ENCODE measurements at regions not wholly inside any gene's neighbourhood (a gene's known extent, or its start where the extent isn't known, plus 50 kb on each side); places are given as distances from the start of the nearest gene placed in this dataset.

- TF ChIP-seq, protein P1, sequence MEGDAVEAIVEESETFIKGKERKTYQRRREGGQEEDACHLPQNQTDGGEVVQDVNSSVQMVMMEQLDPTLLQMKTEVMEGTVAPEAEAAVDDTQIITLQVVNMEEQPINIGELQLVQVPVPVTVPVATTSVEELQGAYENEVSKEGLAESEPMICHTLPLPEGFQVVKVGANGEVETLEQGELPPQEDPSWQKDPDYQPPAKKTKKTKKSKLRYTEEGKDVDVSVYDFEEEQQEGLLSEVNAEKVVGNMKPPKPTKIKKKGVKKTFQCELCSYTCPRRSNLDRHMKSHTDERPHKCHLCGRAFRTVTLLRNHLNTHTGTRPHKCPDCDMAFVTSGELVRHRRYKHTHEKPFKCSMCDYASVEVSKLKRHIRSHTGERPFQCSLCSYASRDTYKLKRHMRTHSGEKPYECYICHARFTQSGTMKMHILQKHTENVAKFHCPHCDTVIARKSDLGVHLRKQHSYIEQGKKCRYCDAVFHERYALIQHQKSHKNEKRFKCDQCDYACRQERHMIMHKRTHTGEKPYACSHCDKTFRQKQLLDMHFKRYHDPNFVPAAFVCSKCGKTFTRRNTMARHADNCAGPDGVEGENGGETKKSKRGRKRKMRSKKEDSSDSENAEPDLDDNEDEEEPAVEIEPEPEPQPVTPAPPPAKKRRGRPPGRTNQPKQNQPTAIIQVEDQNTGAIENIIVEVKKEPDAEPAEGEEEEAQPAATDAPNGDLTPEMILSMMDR (conservative IDR thresholded peaks at IDR 0.05 in 1 of 2, IDR thresholded peaks at IDR 0.05 in 1 of 2; ENCODE audit: low read depth in 1 of 2, low read length in 2 of 2) = no peak
- no peak for TF ChIP-seq EZH2 (IDR thresholded peaks at IDR 0.05; ENCODE audit: low read length, missing control alignments)
- H3K4me3 ChIP-seq (replicated peaks in 1 of 4; ENCODE audit: control extremely low read depth in 1 of 4, insufficient read depth in 1 of 4, low read depth in 3 of 4, low read length in 4 of 4) = no peak overlapping the region
- no peak for DNase-seq (ENCODE audit: low read depth in 2 of 2)
- no peak overlapping the region for H3K27ac ChIP-seq (ENCODE audit: insufficient read depth, low read length)
- H3K9ac ChIP-seq (ENCODE audit: insufficient read depth, low read length) = no peak overlapping the region
- no peaks in the 10 kb centered on the region for H3K79me2 ChIP-seq (ENCODE audit: control insufficient read depth, insufficient read depth, low read length)
- no peak overlapping the region for H3K4me2 ChIP-seq (ENCODE audit: extremely low read depth, insufficient read depth, low read length)
- H2AFZ ChIP-seq (ENCODE audit: low read length) = no peak overlapping the region
- H4K20me1 ChIP-seq (ENCODE audit: control insufficient read depth, extremely low read depth, insufficient read depth, low read length) = no peaks in the 10 kb centered on the region
- H3K9me3 ChIP-seq (ENCODE audit: control insufficient read depth, insufficient read depth, low read depth, low read length) = no peaks in the 10 kb centered on the region
- no peaks in the 10 kb centered on the region for H3K4me1 ChIP-seq (ENCODE audit: control insufficient read depth, extremely low read depth, insufficient read depth, low read length)
- H3K36me3 ChIP-seq (ENCODE audit: control insufficient read depth, insufficient read depth, low read length) = no peaks in the 10 kb centered on the region
- H3K27me3 ChIP-seq (ENCODE audit: control insufficient read depth, insufficient read depth, low read length) = no peaks in the 10 kb centered on the region
Observed at GRCh38 chr1:177790566-177790965, 179.3 kb downstream of the SEC16B start.

DNA sequence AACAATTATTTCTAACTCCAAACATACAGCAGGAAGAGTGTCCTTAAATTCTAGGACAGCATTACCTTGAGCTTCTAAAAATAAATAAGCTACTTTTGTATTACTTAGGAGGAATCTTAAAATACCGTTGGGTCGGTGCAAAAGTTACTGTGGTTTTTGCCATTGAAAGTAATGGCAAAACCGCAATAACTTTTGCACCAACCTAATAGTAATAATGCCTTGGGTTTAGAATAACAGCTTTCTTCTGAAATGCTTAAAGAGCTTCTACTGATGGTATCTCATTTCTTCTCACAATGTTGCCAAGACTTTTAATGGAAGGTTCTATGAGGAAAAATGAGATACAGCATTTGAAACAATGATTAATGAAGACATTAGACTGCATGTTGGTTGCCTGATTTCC, 179.9 kb downstream of the SEC16B start:
- Histone ChIP-seq H3K79me2 (ENCODE audit: control insufficient read depth, insufficient read depth, low read length) (no peaks in the 10 kb centered on the region), H3K4me3 (replicated peaks in 1 of 4; ENCODE audit: control extremely low read depth in 1 of 4, insufficient read depth in 1 of 4, low read depth in 3 of 4, low read length in 4 of 4) (no peak overlapping the region), H3K27ac (ENCODE audit: insufficient read depth, low read length) (no peak overlapping the region), H3K4me1 (ENCODE audit: control insufficient read depth, extremely low read depth, insufficient read depth, low read length) (no peaks in the 10 kb centered on the region), H3K9ac (ENCODE audit: insufficient read depth, low read length) (no peak overlapping the region), H3K36me3 (ENCODE audit: control insufficient read depth, insufficient read depth, low read length) (no peaks in the 10 kb centered on the region), H3K27me3 (ENCODE audit: control insufficient read depth, insufficient read depth, low read length) (peaks cover 4% of the 10 kb centered on the region), H3K9me3 (ENCODE audit: control insufficient read depth, insufficient read depth, low read depth, low read length) (no peaks in the 10 kb centered on the region), H2AFZ (ENCODE audit: low read length) (no peak overlapping the region), H3K4me2 (ENCODE audit: extremely low read depth, insufficient read depth, low read length) (no peak overlapping the region), H4K20me1 (ENCODE audit: control insufficient read depth, extremely low read depth, insufficient read depth, low read length) (no peaks in the 10 kb centered on the region)
- no peak for DNase-seq (ENCODE audit: low read depth in 2 of 2)
- TF ChIP-seq, protein P1 (conservative IDR thresholded peaks at IDR 0.05 in 1 of 2, IDR thresholded peaks at IDR 0.05 in 1 of 2; ENCODE audit: low read depth in 1 of 2, low read length in 2 of 2) = no peak
- no peak for TF ChIP-seq EZH2 (IDR thresholded peaks at IDR 0.05; ENCODE audit: low read length, missing control alignments)

DNA sequence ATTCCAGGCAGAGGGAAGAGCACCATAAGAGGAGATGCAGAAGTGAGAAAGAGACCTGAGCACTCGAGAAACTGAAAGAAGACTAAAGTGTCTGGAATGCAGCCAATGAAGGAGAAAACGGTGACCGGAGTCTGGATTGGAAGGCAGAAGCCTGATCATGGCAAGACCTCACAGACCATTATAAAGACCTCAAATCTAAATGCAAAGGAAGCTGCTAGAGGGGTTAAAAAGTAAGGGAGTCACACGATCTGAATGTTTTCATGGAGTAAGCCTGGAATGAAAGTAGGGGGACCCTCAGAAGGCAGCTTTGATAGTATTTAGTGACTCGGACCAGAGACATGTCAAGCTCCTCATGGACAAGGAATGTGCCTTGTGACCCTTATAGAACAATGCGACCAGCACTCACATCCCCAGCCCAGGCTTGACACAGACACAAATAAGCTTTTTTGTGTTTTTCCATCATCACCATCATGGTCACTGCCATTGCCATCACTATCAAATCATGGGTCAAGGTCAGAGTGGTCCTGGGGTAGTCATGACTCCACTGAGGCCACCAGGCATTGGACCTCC, 183.6 kb downstream of the SEC16B start:
- Histone ChIP-seq H3K4me2 (ENCODE audit: extremely low read depth, insufficient read depth, low read length) (no peak overlapping the region), H2AFZ (ENCODE audit: low read length) (no peak overlapping the region), H3K36me3 (ENCODE audit: control insufficient read depth, insufficient read depth, low read length) (no peaks in the 10 kb centered on the region), H3K9ac (ENCODE audit: insufficient read depth, low read length) (no peak overlapping the region), H3K27ac (ENCODE audit: insufficient read depth, low read length) (no peak overlapping the region), H3K27me3 (ENCODE audit: control insufficient read depth, insufficient read depth, low read length) (peaks cover 4% of the 10 kb centered on the region), H4K20me1 (ENCODE audit: control insufficient read depth, extremely low read depth, insufficient read depth, low read length) (no peaks in the 10 kb centered on the region), H3K4me1 (ENCODE audit: control insufficient read depth, extremely low read depth, insufficient read depth, low read length) (no peaks in the 10 kb centered on the region), H3K9me3 (ENCODE audit: control insufficient read depth, insufficient read depth, low read depth, low read length) (no peaks in the 10 kb centered on the region), H3K4me3 (replicated peaks in 1 of 4; ENCODE audit: control extremely low read depth in 1 of 4, insufficient read depth in 1 of 4, low read depth in 3 of 4, low read length in 4 of 4) (no peak overlapping the region), H3K79me2 (ENCODE audit: control insufficient read depth, insufficient read depth, low read length) (no peaks in the 10 kb centered on the region)
- peak in 1 of 2 donors; percentile 28 for DNase-seq (ENCODE audit: low read depth in 2 of 2)
- no peak for TF ChIP-seq EZH2 (IDR thresholded peaks at IDR 0.05; ENCODE audit: low read length, missing control alignments)
- TF ChIP-seq, protein P1 (conservative IDR thresholded peaks at IDR 0.05 in 1 of 2, IDR thresholded peaks at IDR 0.05 in 1 of 2; ENCODE audit: low read depth in 1 of 2, low read length in 2 of 2) = no peak
